GM23338 (cell line): ENCODE measurements at regions not wholly inside any gene's neighbourhood (a gene's known extent, or its start where the extent isn't known, plus 50 kb on each side); places are given as distances from the start of the nearest gene placed in this dataset.

Source experiments
- CREB1 ChIP-seq: fragments of 250-450 bp; sonication (Bioruptor Pico); IDR thresholded peaks from 2 replicates; pipeline ENCODE4 v1.5.0; 2020; ENCODE audit warnings: low read depth, mild to moderate bottlenecking, moderate library complexity
- CTCF ChIP-seq, 2 experiments: fragments of 200-600 bp in 1 of 2; sonication (generic) in 1 of 2; conservative IDR thresholded peaks; 2 replicates each; pipeline versions ENCODE4 v1.5.1 to v1.6.1; 2016 to 2017; ENCODE audit warnings: antibody characterized with exemption in 2 of 2, low read depth in 2 of 2, mild to moderate bottlenecking in 2 of 2, moderate library complexity in 1 of 2
- EZH2 ChIP-seq: fragments of 200-600 bp; sonication (generic); IDR thresholded peaks from one replicate; pipeline ENCODE4 v1.8.0; 2017; ENCODE audit warnings: antibody characterized with exemption, mild to moderate bottlenecking, low read depth; ENCODE audit not compliant: unreplicated experiment
- EZH2phosphoT487 ChIP-seq: fragments of 200-600 bp; sonication (generic); IDR thresholded peaks from one replicate; pipeline ENCODE4 v1.8.1; 2018; ENCODE audit warnings: antibody characterized with exemption; ENCODE audit not compliant: unreplicated experiment
- NANOG ChIP-seq: IDR thresholded peaks from 2 replicates; pipeline ENCODE4 v1.6.1; 2016; ENCODE audit warnings: antibody characterized with exemption, borderline replicate concordance
- POLR2AphosphoS5 ChIP-seq: IDR thresholded peaks from 2 replicates; pipeline ENCODE4 v1.6.1; 2016; ENCODE audit warnings: antibody characterized with exemption, low read depth
- ZNF114 ChIP-seq: fragments of 250-450 bp; sonication (Bioruptor Pico); IDR thresholded peaks from 2 replicates; pipeline ENCODE4 v1.5.0; 2020; ENCODE audit warnings: mild to moderate bottlenecking, moderate library complexity
- TF ChIP-seq, protein P1 (sequence below): IDR thresholded peaks from one replicate; pipeline ENCODE4 v1.6.1; 2018; ENCODE audit warnings: antibody characterized with exemption; ENCODE audit not compliant: unreplicated experiment

- TF ChIP-seq EZH2phosphoT487, result no peak
- no peak for TF ChIP-seq CTCF (conservative IDR thresholded peaks at IDR 0.05; ENCODE audit: low read depth in 2 of 2)
- TF ChIP-seq CREB1 (CRISPR knock-in tag), result no peak
- TF ChIP-seq, protein P1, sequence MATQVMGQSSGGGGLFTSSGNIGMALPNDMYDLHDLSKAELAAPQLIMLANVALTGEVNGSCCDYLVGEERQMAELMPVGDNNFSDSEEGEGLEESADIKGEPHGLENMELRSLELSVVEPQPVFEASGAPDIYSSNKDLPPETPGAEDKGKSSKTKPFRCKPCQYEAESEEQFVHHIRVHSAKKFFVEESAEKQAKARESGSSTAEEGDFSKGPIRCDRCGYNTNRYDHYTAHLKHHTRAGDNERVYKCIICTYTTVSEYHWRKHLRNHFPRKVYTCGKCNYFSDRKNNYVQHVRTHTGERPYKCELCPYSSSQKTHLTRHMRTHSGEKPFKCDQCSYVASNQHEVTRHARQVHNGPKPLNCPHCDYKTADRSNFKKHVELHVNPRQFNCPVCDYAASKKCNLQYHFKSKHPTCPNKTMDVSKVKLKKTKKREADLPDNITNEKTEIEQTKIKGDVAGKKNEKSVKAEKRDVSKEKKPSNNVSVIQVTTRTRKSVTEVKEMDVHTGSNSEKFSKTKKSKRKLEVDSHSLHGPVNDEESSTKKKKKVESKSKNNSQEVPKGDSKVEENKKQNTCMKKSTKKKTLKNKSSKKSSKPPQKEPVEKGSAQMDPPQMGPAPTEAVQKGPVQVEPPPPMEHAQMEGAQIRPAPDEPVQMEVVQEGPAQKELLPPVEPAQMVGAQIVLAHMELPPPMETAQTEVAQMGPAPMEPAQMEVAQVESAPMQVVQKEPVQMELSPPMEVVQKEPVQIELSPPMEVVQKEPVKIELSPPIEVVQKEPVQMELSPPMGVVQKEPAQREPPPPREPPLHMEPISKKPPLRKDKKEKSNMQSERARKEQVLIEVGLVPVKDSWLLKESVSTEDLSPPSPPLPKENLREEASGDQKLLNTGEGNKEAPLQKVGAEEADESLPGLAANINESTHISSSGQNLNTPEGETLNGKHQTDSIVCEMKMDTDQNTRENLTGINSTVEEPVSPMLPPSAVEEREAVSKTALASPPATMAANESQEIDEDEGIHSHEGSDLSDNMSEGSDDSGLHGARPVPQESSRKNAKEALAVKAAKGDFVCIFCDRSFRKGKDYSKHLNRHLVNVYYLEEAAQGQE, result no peak
- TF ChIP-seq POLR2AphosphoS5, result no peak
- no peak for TF ChIP-seq EZH2
- no peak for TF ChIP-seq NANOG
- no peak for TF ChIP-seq ZNF114
These were observed 53.8 kb upstream of the SGPP1 start for GRCh38 chr14:63781686-63782085.
